ENCODE measurements at regions not wholly inside any gene's neighbourhood (a gene's known extent, or its start where the extent isn't known, plus 50 kb on each side); places are given as distances from the start of the nearest gene placed in this dataset.

- no peak for TF ChIP-seq CTCF (IDR thresholded peaks at IDR 0.05; ENCODE audit: insufficient read depth, low read depth, low read length)
- no peak for TF ChIP-seq EZH2 (IDR thresholded peaks at IDR 0.05; ENCODE audit: insufficient read depth, low read length)
Measured at GRCh38 chr4:92021203-92021602, 282.6 kb upstream of the GRID2 start.
